ENCODE measurements at regions not wholly inside any gene's neighbourhood (a gene's known extent, or its start where the extent isn't known, plus 50 kb on each side); places are given as distances from the start of the nearest gene placed in this dataset.

DNA sequence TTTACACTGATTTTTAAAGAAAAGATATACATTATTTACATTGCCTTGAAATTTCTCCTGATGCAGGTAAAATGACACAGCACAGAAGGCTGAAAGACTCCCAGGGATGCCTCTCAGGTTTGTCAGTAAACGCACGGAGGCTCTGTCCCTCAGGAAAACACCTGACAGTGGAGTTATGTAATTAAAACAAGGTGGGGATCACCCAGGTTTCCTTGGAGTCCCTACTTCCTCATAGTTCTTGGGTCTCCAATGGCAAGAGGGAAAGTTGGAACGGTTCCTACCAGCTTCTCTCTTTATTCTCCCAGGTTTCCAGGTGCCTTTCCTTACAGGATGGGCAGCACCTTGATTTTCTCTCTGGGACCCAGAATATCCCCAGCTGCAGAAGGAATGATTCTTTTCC, 654.8 kb downstream of the SLC4A3 start:
- in situ Hi-C loops (cut with MboI; ENCODE audit: low pct_ligation_motif_present in 1 of 4, low pct_unique_long_range_greater_than_20kb in 1 of 4, low sequenced_read_pairs in 3 of 4) (no loop called here), intact Hi-C loops (cut with DNase I; ENCODE audit: low total_unique reads) (no loop called here)
- Histone ChIP-seq H3K9me3 (no peaks in the 10 kb centered on the region), H3K27ac (no peak overlapping the region), H3K4me3 (no peak overlapping the region), H3K4me1 (peaks cover 0 to 5% (median under 1%) of the 10 kb centered on the region in 4 donors), H3K27me3 (no peaks in the 10 kb centered on the region), H3K36me3 (no peaks in the 10 kb centered on the region)
- DNase-seq = no peak
- 49 to 84% methylated on average over 2 to 3 of the region's 3 CpGs for WGBS, 2 donors (ENCODE audit: low coverage in 1 of 2)
- TF ChIP-seq EP300 (IDR thresholded peaks at IDR 0.05; ENCODE audit: low read depth) = no peak
- TF ChIP-seq, protein P1, sequence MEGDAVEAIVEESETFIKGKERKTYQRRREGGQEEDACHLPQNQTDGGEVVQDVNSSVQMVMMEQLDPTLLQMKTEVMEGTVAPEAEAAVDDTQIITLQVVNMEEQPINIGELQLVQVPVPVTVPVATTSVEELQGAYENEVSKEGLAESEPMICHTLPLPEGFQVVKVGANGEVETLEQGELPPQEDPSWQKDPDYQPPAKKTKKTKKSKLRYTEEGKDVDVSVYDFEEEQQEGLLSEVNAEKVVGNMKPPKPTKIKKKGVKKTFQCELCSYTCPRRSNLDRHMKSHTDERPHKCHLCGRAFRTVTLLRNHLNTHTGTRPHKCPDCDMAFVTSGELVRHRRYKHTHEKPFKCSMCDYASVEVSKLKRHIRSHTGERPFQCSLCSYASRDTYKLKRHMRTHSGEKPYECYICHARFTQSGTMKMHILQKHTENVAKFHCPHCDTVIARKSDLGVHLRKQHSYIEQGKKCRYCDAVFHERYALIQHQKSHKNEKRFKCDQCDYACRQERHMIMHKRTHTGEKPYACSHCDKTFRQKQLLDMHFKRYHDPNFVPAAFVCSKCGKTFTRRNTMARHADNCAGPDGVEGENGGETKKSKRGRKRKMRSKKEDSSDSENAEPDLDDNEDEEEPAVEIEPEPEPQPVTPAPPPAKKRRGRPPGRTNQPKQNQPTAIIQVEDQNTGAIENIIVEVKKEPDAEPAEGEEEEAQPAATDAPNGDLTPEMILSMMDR (IDR thresholded peaks at IDR 0.05) = no peak
- TF ChIP-seq POLR2A (IDR thresholded peaks at IDR 0.05) = no peak
- TF ChIP-seq POLR2AphosphoS5 (IDR thresholded peaks at IDR 0.05) = no peak

DNA sequence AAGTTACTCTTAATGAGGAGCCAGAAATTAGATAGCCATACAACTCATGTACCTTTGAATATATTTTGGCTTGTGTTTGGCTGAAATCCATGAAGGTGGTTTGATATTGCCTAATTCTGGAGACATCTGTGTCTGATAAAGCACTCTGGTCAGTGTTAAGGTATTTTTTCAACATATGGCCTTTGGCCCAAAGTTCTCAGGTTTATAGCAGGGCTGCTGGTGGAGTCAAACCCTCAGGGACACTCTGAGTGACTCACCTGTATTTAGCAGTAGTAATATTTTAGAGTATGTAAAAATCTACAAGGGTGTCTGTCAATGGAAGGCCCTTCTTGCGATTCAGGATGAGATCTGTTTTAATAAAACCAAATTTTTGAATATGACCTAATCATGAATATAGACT, 666.5 kb downstream of the SLC4A3 start:
- Histone ChIP-seq H3K4me1 (no peaks in the 10 kb centered on the region), H3K4me3 (no peak overlapping the region), H3K36me3 (no peaks in the 10 kb centered on the region), H3K9me3 (no peaks in the 10 kb centered on the region), H3K27me3 (no peaks in the 10 kb centered on the region), H3K27ac (no peak overlapping the region)
- no peak for DNase-seq
- intact Hi-C loops (cut with DNase I; ENCODE audit: low total_unique reads) (no loop called here), in situ Hi-C loops (cut with MboI; ENCODE audit: low pct_ligation_motif_present in 1 of 4, low pct_unique_long_range_greater_than_20kb in 1 of 4, low sequenced_read_pairs in 3 of 4) (no loop called here)
- WGBS, 2 donors (ENCODE audit: low coverage in 1 of 2) = 89 to 94% methylated on average over 1 of the region's 1 CpG
- TF ChIP-seq POLR2A (IDR thresholded peaks at IDR 0.05) = no peak
- TF ChIP-seq, protein P1 (IDR thresholded peaks at IDR 0.05) = no peak
- TF ChIP-seq EP300 (IDR thresholded peaks at IDR 0.05; ENCODE audit: low read depth) = no peak
- TF ChIP-seq POLR2AphosphoS5 (IDR thresholded peaks at IDR 0.05) = no peak

DNA sequence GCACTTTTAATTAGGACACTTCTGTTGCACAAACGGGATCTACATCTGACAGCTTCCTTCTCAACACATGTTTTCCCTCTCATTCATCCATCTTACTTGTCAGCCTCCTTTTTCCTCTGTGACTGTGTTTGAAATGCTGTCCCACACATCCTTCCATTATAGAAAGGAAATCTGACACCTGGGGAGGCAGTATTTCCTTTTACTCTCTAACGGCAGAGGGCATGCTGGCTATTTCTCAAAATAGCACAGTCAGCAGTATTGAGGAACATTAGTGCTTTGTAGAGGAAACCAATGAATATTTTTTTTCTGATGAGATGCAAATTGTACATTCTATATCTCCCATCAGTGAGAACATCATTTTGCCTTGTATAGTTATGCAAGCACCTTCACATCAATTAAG, 668.7 kb downstream of the SLC4A3 start:
- intact Hi-C loops (cut with DNase I; ENCODE audit: low total_unique reads) = no loop called here
- WGBS, 2 donors (ENCODE audit: low coverage in 1 of 2) = 25 to 30% methylated on average over 2 of the region's 2 CpGs
- no peak for TF ChIP-seq EP300 (IDR thresholded peaks at IDR 0.05; ENCODE audit: low read depth)
- TF ChIP-seq POLR2AphosphoS5 (IDR thresholded peaks at IDR 0.05) = no peak
- no peak for TF ChIP-seq POLR2A (IDR thresholded peaks at IDR 0.05)
- TF ChIP-seq, protein P1 (IDR thresholded peaks at IDR 0.05) = no peak
- H3K9me3 ChIP-seq = no peaks in the 10 kb centered on the region
- no peaks in the 10 kb centered on the region for H3K36me3 ChIP-seq
- no peak overlapping the region for H3K27ac ChIP-seq
- no peaks in the 10 kb centered on the region for H3K4me1 ChIP-seq
- no peaks in the 10 kb centered on the region for H3K27me3 ChIP-seq
- in situ Hi-C loops (cut with MboI; ENCODE audit: low pct_ligation_motif_present in 1 of 4, low pct_unique_long_range_greater_than_20kb in 1 of 4, low sequenced_read_pairs in 3 of 4) = no loop called here
- no peak overlapping the region for H3K4me3 ChIP-seq
- no peak for DNase-seq

DNA sequence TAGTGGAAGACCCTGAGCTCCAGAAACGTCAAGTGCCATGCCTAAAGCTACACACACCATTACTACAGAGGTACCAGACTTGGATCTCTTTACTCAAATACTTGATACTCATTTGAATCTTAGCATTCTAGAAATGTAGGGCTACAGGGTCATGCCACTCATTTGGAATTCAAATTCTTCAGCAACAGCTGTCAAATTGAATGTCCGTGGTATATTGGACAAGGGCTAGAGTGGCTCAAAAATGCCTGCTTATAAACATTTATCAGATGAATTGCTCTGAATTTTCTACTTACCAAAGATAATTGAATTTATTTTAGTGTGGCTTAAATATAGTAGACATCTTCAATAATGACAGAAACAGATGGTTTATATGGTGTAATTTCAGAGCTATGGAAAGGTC, 669.7 kb downstream of the SLC4A3 start:
- 83% methylated on average over 2 of the region's 2 CpGs for WGBS, 2 donors (ENCODE audit: low coverage in 1 of 2)
- Histone ChIP-seq H3K27me3 (no peaks in the 10 kb centered on the region), H3K27ac (no peak overlapping the region), H3K4me3 (no peak overlapping the region), H3K36me3 (no peaks in the 10 kb centered on the region), H3K9me3 (no peaks in the 10 kb centered on the region), H3K4me1 (no peaks in the 10 kb centered on the region)
- intact Hi-C loops (cut with DNase I; ENCODE audit: low total_unique reads) = no loop called here
- in situ Hi-C loops (cut with MboI; ENCODE audit: low pct_ligation_motif_present in 1 of 4, low pct_unique_long_range_greater_than_20kb in 1 of 4, low sequenced_read_pairs in 3 of 4) = no loop called here
- TF ChIP-seq, protein P1 (IDR thresholded peaks at IDR 0.05) = no peak
- no peak for TF ChIP-seq POLR2A (IDR thresholded peaks at IDR 0.05)
- TF ChIP-seq POLR2AphosphoS5 (IDR thresholded peaks at IDR 0.05) = no peak
- no peak for TF ChIP-seq EP300 (IDR thresholded peaks at IDR 0.05; ENCODE audit: low read depth)
- no peak for DNase-seq

Measured in transverse colon (tissue), 4 donors.